HG03103 (cell line): ENCODE measurements at regions not wholly inside any gene's neighbourhood (a gene's known extent, or its start where the extent isn't known, plus 50 kb on each side); places are given as distances from the start of the nearest gene placed in this dataset.
A peak's percentile ranks its signal among the peaks of the same experiment; 100 is the strongest.

ENCODE experiments used
- ATAC-seq: cut with Tn5 transposase; IDR thresholded peaks from one replicate; pipeline ENCODE4 v1.9.1; 2021; ENCODE audit warnings: low read depth; ENCODE audit not compliant: unreplicated experiment

- no peak for ATAC-seq
Measured at GRCh38 chr16:80489173-80489572, 51.6 kb upstream of the DYNLRB2 start.

DNA sequence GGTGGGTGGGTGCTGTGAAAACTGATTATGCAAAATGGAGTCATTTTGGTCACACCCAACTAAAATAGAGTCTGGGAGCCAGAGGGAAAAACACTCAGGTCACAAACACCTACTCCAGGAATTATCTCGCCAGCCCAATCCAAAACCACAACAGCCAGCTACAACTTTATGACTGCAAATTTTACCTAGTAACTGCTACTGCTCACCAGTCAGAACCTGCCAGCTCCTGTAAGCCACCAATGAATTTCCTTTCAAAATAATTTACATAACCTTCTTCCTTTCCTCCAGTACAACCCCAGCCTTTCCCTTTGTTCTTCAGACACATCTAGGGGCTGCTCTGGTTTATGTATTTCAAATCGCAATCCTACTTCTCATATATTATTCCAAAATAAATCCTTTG, 52.6 kb upstream of the DYNLRB2 start:
- no peak for ATAC-seq

DNA sequence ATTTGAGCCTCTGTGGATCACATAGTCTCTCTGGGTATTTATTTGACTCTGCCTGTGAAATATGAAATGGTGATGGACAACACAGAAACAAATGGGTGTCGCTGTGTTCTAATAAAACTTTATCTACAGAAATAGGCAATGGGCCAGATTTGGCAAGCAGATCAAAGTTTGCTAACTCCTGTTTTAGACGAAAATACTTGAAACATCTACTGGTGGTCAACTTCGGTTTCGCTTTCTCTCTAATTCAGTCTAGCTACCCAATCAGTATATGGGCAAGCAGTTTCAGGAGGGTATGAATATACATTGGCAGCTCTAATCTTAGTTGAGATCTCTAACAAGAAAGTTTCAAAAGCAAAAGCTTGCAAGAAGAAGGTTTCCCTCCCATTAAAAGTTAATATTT, 60.1 kb upstream of the DYNLRB2 start:
- ATAC-seq = no peak

GRCh38 chr16:80477838-80478237, 63.0 kb upstream of the DYNLRB2 start:
- no peak for ATAC-seq

DNA sequence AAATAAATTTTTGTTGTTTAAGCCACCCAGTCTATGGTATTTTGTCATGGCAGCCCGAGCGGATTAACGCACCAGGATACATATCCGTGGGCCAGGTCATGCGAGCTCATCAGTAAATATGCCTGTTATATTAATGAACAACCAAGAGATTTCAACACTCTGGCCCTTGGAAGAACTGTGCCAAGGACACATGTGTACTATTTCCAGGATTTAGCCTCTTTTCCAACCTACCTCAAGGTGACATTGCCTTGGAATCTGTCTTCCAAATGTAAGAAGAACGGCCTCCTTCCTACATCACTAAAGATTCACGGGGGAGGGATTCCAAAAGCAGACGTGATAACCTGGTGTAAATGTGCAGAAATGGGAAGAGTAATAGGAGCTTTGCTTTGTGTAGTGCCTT, 72.8 kb upstream of the DYNLRB2 start:
- ATAC-seq = no peak

GRCh38 chr16:80466024-80466987, 74.5 kb upstream of the DYNLRB2 start:
- ATAC-seq = peak; percentile 60

DNA sequence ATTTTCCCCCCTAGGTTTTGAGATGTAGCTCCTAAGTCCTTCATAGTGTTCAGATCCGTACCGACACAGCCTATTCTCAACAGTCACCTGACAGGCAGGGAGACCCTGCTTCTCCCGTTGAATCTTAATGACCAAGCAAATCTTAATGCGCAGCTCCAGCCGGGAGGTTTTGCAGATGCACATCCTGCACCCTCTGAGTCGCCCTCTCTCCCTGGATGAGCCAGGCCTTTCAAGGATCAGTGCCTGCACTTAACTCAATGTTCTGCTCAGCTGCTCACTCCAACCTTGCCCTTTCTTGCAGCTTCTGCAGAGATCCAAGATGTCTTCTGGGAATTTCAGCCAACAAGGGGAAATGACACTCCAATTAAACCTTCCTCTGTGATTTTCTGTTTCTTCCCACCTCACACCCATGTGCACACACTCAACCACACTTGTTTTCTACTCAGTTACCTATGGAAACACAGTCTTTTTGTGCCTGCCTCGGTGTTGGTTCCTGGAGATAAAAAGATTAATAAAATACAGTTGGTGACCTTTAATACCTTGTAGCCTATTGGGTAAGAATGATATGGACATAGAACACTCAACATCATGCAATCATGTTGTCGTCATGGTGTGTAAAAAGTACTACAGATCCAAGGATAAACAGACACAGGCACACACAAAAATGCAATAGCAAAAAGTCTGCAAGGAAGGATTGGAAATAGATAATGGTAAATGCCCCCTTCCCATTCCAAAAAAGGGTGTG, 76.9 kb upstream of the DYNLRB2 start:
- no peak for ATAC-seq

DNA sequence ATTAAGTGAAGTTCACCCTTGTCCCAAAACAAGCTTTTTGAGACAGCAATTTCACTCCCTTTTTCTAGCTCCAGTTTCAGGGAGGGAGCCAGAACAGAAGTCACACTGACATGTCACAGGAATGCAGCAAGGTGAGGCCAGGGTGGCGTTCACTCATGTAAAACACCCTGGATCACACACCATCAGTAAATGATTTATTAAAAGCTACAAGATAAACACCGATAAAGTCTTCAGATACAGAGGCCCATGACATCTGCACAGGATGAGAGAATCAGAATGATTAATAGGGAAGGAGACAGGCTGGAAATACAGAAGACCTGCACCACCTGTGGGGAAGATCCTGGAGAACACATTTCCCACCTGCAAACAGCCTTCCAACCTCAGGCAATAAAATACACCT, 77.5 kb upstream of the DYNLRB2 start:
- ATAC-seq = no peak

DNA sequence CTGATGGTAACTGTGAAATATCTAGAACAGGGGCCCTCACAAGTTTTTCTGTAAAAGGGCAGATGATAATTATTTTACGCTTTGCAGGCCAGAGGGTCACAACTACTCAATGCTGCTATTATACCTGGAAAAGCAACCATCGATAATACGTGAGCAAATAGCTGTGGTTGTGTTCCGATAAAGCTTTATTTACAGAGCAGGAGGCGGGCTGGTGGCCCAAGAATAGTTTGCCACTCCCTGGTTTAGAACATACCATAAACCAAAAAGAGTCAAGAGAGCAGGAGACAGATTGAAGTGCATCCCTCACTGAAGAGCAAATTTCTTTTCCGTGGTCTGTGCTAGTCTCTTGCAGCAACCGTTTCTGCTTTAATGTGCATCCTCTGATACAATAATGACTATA, 77.9 kb upstream of the DYNLRB2 start:
- no peak for ATAC-seq

- no peak for ATAC-seq
Measured at GRCh38 chr16:80460988-80461387, 79.8 kb upstream of the DYNLRB2 start.

GRCh38 chr16:80459966-80460365, 80.8 kb upstream of the DYNLRB2 start:
- ATAC-seq = no peak

- no peak for ATAC-seq
Measured at GRCh38 chr16:80459331-80459777, 81.4 kb upstream of the DYNLRB2 start.

DNA sequence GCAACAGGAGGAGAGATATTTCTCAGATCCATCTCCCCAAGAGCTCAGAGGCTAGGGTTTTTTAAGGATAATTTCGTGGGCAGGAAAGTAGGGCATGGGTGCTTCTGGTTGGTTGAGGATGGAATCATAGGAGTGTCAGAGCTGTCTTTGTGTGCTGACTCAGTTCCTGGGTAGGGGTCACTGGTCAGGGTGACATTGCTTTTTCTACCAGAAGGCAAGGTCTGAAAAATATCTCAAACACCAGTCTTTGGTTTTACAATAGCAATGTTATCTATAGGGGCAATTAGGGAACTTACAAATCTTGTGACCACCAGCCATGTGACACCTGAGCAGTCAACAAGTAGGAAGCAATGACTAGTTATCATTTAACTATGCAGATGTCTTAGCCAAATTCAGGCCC, 82.9 kb upstream of the DYNLRB2 start:
- ATAC-seq = no peak

GRCh38 chr16:80454802-80455201, 86.0 kb upstream of the DYNLRB2 start:
- no peak for ATAC-seq

GRCh38 chr16:80449392-80449791, 91.4 kb upstream of the DYNLRB2 start:
- ATAC-seq = no peak

- no peak for ATAC-seq
Measured at GRCh38 chr16:80447241-80447640, 93.6 kb upstream of the DYNLRB2 start.

DNA sequence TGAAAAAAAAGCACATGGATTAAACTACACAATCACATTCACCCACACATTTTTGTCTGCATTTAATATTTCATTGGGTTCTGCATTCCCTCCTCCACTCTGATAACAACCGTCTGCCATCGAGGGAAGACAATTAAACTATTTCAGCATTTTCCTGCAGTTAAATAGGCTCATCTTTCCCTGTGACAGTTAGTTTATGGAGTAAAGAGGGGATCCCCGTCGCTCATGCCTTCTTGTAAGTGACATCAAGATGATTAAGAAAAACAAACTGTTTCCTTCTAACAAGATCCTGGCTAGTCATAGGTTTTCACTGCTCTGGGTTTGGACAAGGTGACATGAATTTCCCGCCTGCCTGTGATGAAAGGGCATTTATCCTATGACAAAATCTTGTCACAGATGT, 98.0 kb upstream of the DYNLRB2 start:
- ATAC-seq = no peak

- no peak for ATAC-seq
Measured at GRCh38 chr16:80441935-80442334, 98.9 kb upstream of the DYNLRB2 start.

DNA sequence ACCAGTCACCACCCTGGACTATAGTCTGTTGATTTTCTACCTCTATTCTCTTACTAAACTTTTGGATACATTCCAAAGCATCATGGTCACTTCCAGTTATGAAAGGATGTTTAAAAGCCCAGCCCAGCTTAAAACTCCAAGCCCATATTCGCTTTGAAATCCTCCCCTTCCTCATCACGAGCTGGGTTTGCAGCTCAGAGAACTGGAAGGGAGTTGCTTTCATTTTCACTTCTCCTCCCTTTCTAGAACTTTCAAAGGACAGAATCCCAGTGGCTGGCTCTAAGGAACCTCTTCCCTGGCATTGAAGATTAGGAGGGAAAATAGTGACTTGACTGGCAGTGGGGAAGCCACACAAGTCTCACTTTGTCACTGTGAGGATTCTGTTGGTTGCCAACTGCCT, 100.1 kb upstream of the DYNLRB2 start:
- ATAC-seq = no peak

- no peak for ATAC-seq
Measured at GRCh38 chr16:80437707-80438106, 103.1 kb upstream of the DYNLRB2 start.

- no peak for ATAC-seq
Measured at GRCh38 chr16:80436510-80436909, 104.3 kb upstream of the DYNLRB2 start.

- ATAC-seq = no peak
Measured at GRCh38 chr16:80433623-80434022, 107.2 kb upstream of the DYNLRB2 start.
